IMR-90 (cell line): ENCODE measurements at regions not wholly inside any gene's neighbourhood (a gene's known extent, or its start where the extent isn't known, plus 50 kb on each side); places are given as distances from the start of the nearest gene placed in this dataset.

Experiments
- ATAC-seq: fragments of 200-7000 bp; cut with Tn5 transposase; 2 replicates; pipeline ENCODE4 v1.9.1; 2020; ENCODE audit warnings: low read depth, mild to moderate bottlenecking, moderate library complexity
- BruUV-seq: library from RNA; stranded (reverse); fragments of 400-500 nt; replicated peaks from 2 replicates; lab custom pipeline; 2021; lab: Mats Ljungman, UMichigan
- CTCF ChIA-PET: fragments of 300-600 bp; formaldehyde crosslinking; extraction: SDS; loops from one replicate; lab custom pipeline; 2021; ENCODE audit warnings: antibody characterized with exemption; lab: Yijun Ruan, JAX
- POLR2A ChIA-PET: fragments of 300-600 bp; sonication (Branson Sonifier 250); formaldehyde crosslinking; loops from one replicate; lab custom pipeline; 2022; ENCODE audit warnings: antibody characterized with exemption; ENCODE audit not compliant: unreplicated experiment; lab: Charles Lee
- DNase-seq: peaks from one replicate; pipeline ENCODE4 v3.0.0; 2013
- H2AFZ ChIP-seq: replicated peaks from 2 replicates; pipeline ENCODE3; 2013; ENCODE audit warnings: low read length, mild to moderate bottlenecking; ENCODE audit not compliant: poor library complexity
- H2AK5ac ChIP-seq: 2 replicates; pipeline ENCODE4 v1.6.1; 2013; ENCODE audit warnings: low read depth, low read length, inconsistent platforms
- H2AK9ac ChIP-seq: replicated peaks from 2 replicates; pipeline ENCODE3; 2013; ENCODE audit warnings: mild to moderate bottlenecking, low read depth, low read length, moderate library complexity; ENCODE audit not compliant: poor library complexity
- H2BK120ac ChIP-seq: 2 replicates; pipeline ENCODE4 v1.6.1; 2013; ENCODE audit warnings: low read depth, low read length, inconsistent platforms
- H2BK15ac ChIP-seq: 3 replicates; pipeline ENCODE4 v1.6.1; 2013; ENCODE audit warnings: low read depth, low read length, inconsistent platforms
- H2BK20ac ChIP-seq: 2 replicates; pipeline ENCODE4 v1.6.1; 2013; ENCODE audit warnings: low read depth, mild to moderate bottlenecking, inconsistent platforms, low read length, moderate library complexity
- H2BK5ac ChIP-seq: 2 replicates; pipeline ENCODE4 v1.6.1; 2013; ENCODE audit warnings: mild to moderate bottlenecking, low read depth, low read length, inconsistent platforms; ENCODE audit not compliant: poor library complexity, severe bottlenecking
- H3K14ac ChIP-seq: replicated peaks from 2 replicates; pipeline ENCODE4 v1.6.1; 2013; ENCODE audit warnings: low read depth, low read length, inconsistent platforms
- H3K18ac ChIP-seq: 2 replicates; pipeline ENCODE4 v1.6.1; 2013; ENCODE audit warnings: low read depth, low read length, control low read depth
- H3K23ac ChIP-seq: 2 replicates; pipeline ENCODE4 v1.6.1; 2013; ENCODE audit warnings: low read depth, low read length, inconsistent platforms
- H3K27ac ChIP-seq: 2 replicates; pipeline ENCODE4 v1.5.1; 2013; ENCODE audit warnings: mild to moderate bottlenecking, control low read depth, low read length; ENCODE audit not compliant: insufficient read depth
- H3K27me3 ChIP-seq: 2 replicates; pipeline ENCODE4 v1.6.1; 2013; ENCODE audit warnings: low read length; ENCODE audit not compliant: control insufficient read depth, insufficient read depth
- H3K36me3 ChIP-seq: 2 replicates; pipeline ENCODE4 v1.6.1; 2013; ENCODE audit warnings: low read length, mixed read lengths; ENCODE audit not compliant: control insufficient read depth, insufficient read depth
- H3K4ac ChIP-seq: 2 replicates; pipeline ENCODE4 v1.6.1; 2013; ENCODE audit warnings: low read depth, low read length, inconsistent platforms
- H3K4me1 ChIP-seq: 2 replicates; pipeline ENCODE4 v1.6.1; 2013; ENCODE audit warnings: low read length, mixed read lengths; ENCODE audit not compliant: control insufficient read depth, insufficient read depth
- H3K4me2 ChIP-seq: 2 replicates; pipeline ENCODE4 v1.6.1; 2013; ENCODE audit warnings: low read depth, mild to moderate bottlenecking, control low read depth, low read length, moderate library complexity
- H3K4me3 ChIP-seq: 2 replicates; pipeline ENCODE4 v1.5.1; 2013; ENCODE audit warnings: low read depth, mild to moderate bottlenecking, control low read depth, low read length, moderate library complexity; ENCODE audit not compliant: insufficient read depth
- H3K56ac ChIP-seq: 2 replicates; pipeline ENCODE4 v1.6.1; 2013; ENCODE audit warnings: low read length, inconsistent platforms; ENCODE audit not compliant: insufficient read depth; ENCODE audit errors: extremely low read depth
- H3K79me1 ChIP-seq, 2 experiments: 2 replicates each; pipeline ENCODE4 v1.6.1; 2013; ENCODE audit warnings: low read length in 2 of 2, inconsistent platforms in 1 of 2, low read depth in 1 of 2
- H3K9ac ChIP-seq: 2 replicates; pipeline ENCODE4 v1.6.1; 2013; ENCODE audit warnings: low read depth, low read length, control low read depth
- H3K9me1 ChIP-seq: 2 replicates; pipeline ENCODE4 v1.6.1; 2013; ENCODE audit warnings: low read length, inconsistent platforms; ENCODE audit not compliant: insufficient read depth
- H3K9me3 ChIP-seq: 2 replicates; pipeline ENCODE4 v1.6.1; 2013; ENCODE audit warnings: low read length; ENCODE audit not compliant: control insufficient read depth, insufficient read depth
- H4K20me1 ChIP-seq: 2 replicates; pipeline ENCODE4 v1.6.1; 2013; ENCODE audit warnings: low read length, inconsistent platforms; ENCODE audit not compliant: insufficient read depth
- H4K5ac ChIP-seq: 2 replicates; pipeline ENCODE4 v1.6.1; 2013; ENCODE audit warnings: mild to moderate bottlenecking, low read depth, low read length, control low read depth
- H4K8ac ChIP-seq, 2 experiments: 2 replicates each; pipeline ENCODE4 v1.6.1; 2013; ENCODE audit warnings: low read depth in 2 of 2, low read length in 2 of 2, control low read depth in 1 of 2, inconsistent platforms in 1 of 2
- H4K91ac ChIP-seq: 2 replicates; pipeline ENCODE4 v1.6.1; 2013; ENCODE audit warnings: low read depth, low read length, inconsistent platforms; ENCODE audit not compliant: insufficient read depth
- BHLHE40 ChIP-seq: fragments of 150-350 bp; IDR thresholded peaks from 2 replicates; pipeline ENCODE4 v1.6.1; 2016; ENCODE audit warnings: mild to moderate bottlenecking, low read depth, low read length
- CEBPB ChIP-seq: IDR thresholded peaks from 2 replicates; pipeline ENCODE4 v1.6.1; 2012; ENCODE audit warnings: low read depth, low read length, improper control_type of control experiment
- CHD1 ChIP-seq: IDR thresholded peaks from 2 replicates; pipeline ENCODE4 v1.6.1; 2012; ENCODE audit warnings: low read depth, low read length, improper control_type of control experiment
- CTCF ChIP-seq: conservative IDR thresholded peaks from 2 replicates; pipeline ENCODE4 v1.5.1; 2012; ENCODE audit warnings: mild to moderate bottlenecking, low read depth, low read length, improper control_type of control experiment
- ELK1 ChIP-seq: fragments of 150-350 bp; IDR thresholded peaks from 2 replicates; pipeline ENCODE4 v1.6.1; 2016; ENCODE audit warnings: low read depth, mild to moderate bottlenecking, low read length, moderate library complexity, borderline replicate concordance
- FOS ChIP-seq: fragments of 150-350 bp; IDR thresholded peaks from 2 replicates; pipeline ENCODE4 v1.6.1; 2016; ENCODE audit warnings: low read depth, low read length
- MAZ ChIP-seq: IDR thresholded peaks from 2 replicates; pipeline ENCODE4 v1.6.1; 2012; ENCODE audit warnings: low read depth, mild to moderate bottlenecking, low read length, improper control_type of control experiment, moderate library complexity, borderline replicate concordance
- MXI1 ChIP-seq: IDR thresholded peaks from 2 replicates; pipeline ENCODE4 v1.6.1; 2012; ENCODE audit warnings: low read depth, mild to moderate bottlenecking, low read length, moderate library complexity, borderline replicate concordance
- NFE2L2 ChIP-seq: fragments of 150-350 bp; IDR thresholded peaks from 2 replicates; pipeline ENCODE4 v1.6.1; 2016; ENCODE audit warnings: low read depth, mild to moderate bottlenecking, low read length
- POLR2A ChIP-seq: IDR thresholded peaks from 2 replicates; pipeline ENCODE4 v1.6.1; 2012; ENCODE audit warnings: mild to moderate bottlenecking, low read depth, low read length
- RAD21 ChIP-seq: IDR thresholded peaks from 2 replicates; pipeline ENCODE4 v1.6.1; 2012; ENCODE audit warnings: low read length, improper control_type of control experiment
- RCOR1 ChIP-seq: IDR thresholded peaks from 2 replicates; pipeline ENCODE4 v1.6.1; 2012; ENCODE audit warnings: mild to moderate bottlenecking, low read length, improper control_type of control experiment; ENCODE audit not compliant: insufficient replicate concordance
- RFX5 ChIP-seq: IDR thresholded peaks from 2 replicates; pipeline ENCODE4 v1.8.0; 2012; ENCODE audit warnings: low read depth, mild to moderate bottlenecking, low read length, moderate library complexity
- SMC3 ChIP-seq: fragments of 150-350 bp; IDR thresholded peaks from 2 replicates; pipeline ENCODE4 v1.6.1; 2016; ENCODE audit warnings: low read depth, mild to moderate bottlenecking, antibody characterized with exemption, low read length, moderate library complexity
- WGBS, 2 experiments: methylation state at CpG; one replicate each; pipeline versions ENCODE4 v1.1.5 to v1.1.7; 2013; ENCODE audit warnings: missing lambda C conversion rate in 2 of 2; ENCODE audit not compliant: insufficient read length in 1 of 2; ENCODE audit errors: extremely low coverage in 2 of 2; 5-methylcytosine and 5-hydroxymethylcytosine counted together
- dilution Hi-C: fragments of 300-500 bp; cut with HindIII; formaldehyde crosslinking; loops from one replicate; pipeline ENCODE4 v1.14.3; 2018; ENCODE audit warnings: low sequenced_read_pairs; ENCODE audit not compliant: unreplicated experiment
- in situ Hi-C: fragments of 300-500 bp; cut with MboI; formaldehyde crosslinking; loops from 3 replicates; pipeline ENCODE4 v1.14.3; 2019; ENCODE audit warnings: low sequenced_read_pairs, inconsistent platforms, mixed read lengths
- intact Hi-C: fragments of 100-400 bp; cut with micrococcal nuclease; formaldehyde crosslinking; loops from 2 replicates; pipeline ENCODE4 v1.10.0; 2022
- TF ChIP-seq, protein P1 (sequence below): fragments of 150-350 bp; IDR thresholded peaks from 2 replicates; pipeline ENCODE4 v1.6.1; 2017; ENCODE audit warnings: mild to moderate bottlenecking, antibody characterized with exemption, low read length, low read depth

- TF ChIP-seq POLR2A = no peak
- no peak for TF ChIP-seq RCOR1
- TF ChIP-seq, protein P1, sequence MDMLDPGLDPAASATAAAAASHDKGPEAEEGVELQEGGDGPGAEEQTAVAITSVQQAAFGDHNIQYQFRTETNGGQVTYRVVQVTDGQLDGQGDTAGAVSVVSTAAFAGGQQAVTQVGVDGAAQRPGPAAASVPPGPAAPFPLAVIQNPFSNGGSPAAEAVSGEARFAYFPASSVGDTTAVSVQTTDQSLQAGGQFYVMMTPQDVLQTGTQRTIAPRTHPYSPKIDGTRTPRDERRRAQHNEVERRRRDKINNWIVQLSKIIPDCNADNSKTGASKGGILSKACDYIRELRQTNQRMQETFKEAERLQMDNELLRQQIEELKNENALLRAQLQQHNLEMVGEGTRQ = no peak
- TF ChIP-seq MXI1 = no peak
- TF ChIP-seq BHLHE40 = no peak
- no peak for TF ChIP-seq RAD21
- no peak for TF ChIP-seq FOS
- TF ChIP-seq MAZ = no peak
- no peak for TF ChIP-seq CHD1
- no peak for TF ChIP-seq NFE2L2
- no peak for TF ChIP-seq ELK1
- TF ChIP-seq CTCF = no peak
- no peak for TF ChIP-seq CEBPB
- no peak for TF ChIP-seq SMC3
- TF ChIP-seq RFX5 = no peak
- no peak overlapping the region for H2BK20ac ChIP-seq
- no peak overlapping the region for H4K8ac ChIP-seq
- H2BK5ac ChIP-seq = no peak overlapping the region
- peak overlapping the region; percentile 84 for H2AFZ ChIP-seq
- no peak overlapping the region for H3K4me2 ChIP-seq
- peak overlapping the region; percentile 21; the same call in 1 of the 2 replicates for H3K4me3 ChIP-seq
- H3K9ac ChIP-seq = no peak overlapping the region
- no peak overlapping the region for H2BK15ac ChIP-seq
- no peak overlapping the region for H3K4ac ChIP-seq
- no peak overlapping the region for H4K91ac ChIP-seq
- H3K36me3 ChIP-seq = no peaks in the 10 kb centered on the region
- DNase-seq (no peak), ATAC-seq (no peak; the same call in 1 of the 2 replicates)
- H4K5ac ChIP-seq = no peak overlapping the region
- H3K79me1 ChIP-seq = no peaks in the 10 kb centered on the region
- ChIA-PET POLR2A (no interaction called here), CTCF (no interaction called here)
- H2AK9ac ChIP-seq = no peak overlapping the region
- no peak overlapping the region for H3K14ac ChIP-seq
- H3K27ac ChIP-seq = no peak overlapping the region
- H3K27me3 ChIP-seq = peaks cover 58% of the 10 kb centered on the region
- H4K20me1 ChIP-seq = no peaks in the 10 kb centered on the region
- no TSS peak for BruUV-seq
- H3K9me1 ChIP-seq = no peaks in the 10 kb centered on the region
- H3K4me1 ChIP-seq = no peaks in the 10 kb centered on the region
- no peak overlapping the region for H3K18ac ChIP-seq
- dilution Hi-C loops = no loop called here
- H3K56ac ChIP-seq = no peak overlapping the region
- in situ Hi-C loops = no loop called here
- H3K23ac ChIP-seq = peak overlapping the region; percentile 37; the same call in 1 of the 2 replicates
- H2AK5ac ChIP-seq = no peak overlapping the region
- intact Hi-C loops = no loop called here
- peaks cover 6% of the 10 kb centered on the region for H3K9me3 ChIP-seq
- WGBS, 2 experiments = 15% methylated on average over 34 of the region's 69 CpGs; no CpG with 5 or more reads in 1 of the 2 experiments
- no peak overlapping the region for H2BK120ac ChIP-seq
Measured at GRCh38 chr15:29968895-29969561, 113.7 kb upstream of the GOLGA8J start.
